ENCODE measurements at regions not wholly inside any gene's neighbourhood (a gene's known extent, or its start where the extent isn't known, plus 50 kb on each side); places are given as distances from the start of the nearest gene placed in this dataset.
"Not testable (repeated sequence)": the region's sequence is repeated elsewhere in the genome, so short reads cannot be mapped to it uniquely, and the experiment has no call there.

DNA sequence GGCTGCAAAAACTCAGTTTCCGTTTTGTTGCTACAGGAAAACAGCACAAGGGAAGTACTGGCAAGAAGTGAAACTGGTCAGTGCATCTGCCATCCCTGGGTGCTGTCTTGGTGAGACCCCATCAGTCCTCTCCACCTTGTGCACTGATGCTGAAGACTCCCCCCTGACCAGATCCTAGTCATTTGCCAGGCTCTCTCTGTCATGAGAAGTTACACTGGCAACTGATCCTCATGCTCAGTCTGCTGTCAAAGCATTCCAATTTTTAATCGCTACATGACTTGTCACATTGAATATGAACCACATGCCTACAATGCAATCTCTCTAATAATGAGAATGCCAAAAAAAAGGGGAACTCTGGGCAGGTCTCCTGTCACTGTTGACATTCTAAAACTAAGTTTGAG is 296.5 kb downstream of the ZIC1 start:
- intact Hi-C loops (cut with DNase I), result no loop called here
- Histone ChIP-seq H3K9me3 (ENCODE audit: control insufficient read depth, low read length) (no peaks in the 10 kb centered on the region), H3K27ac (ENCODE audit: low read depth in 1 of 2, low read length in 2 of 2) (peak overlapping the region in 1 of 2 donors; percentile 70), H3K4me1 (ENCODE audit: control insufficient read depth in 1 of 2, insufficient read depth in 2 of 2, low read length in 2 of 2) (peaks cover 0 to 3% of the 10 kb centered on the region in 2 donors), H3K36me3 (ENCODE audit: control insufficient read depth in 1 of 2, insufficient read depth in 2 of 2, low read length in 1 of 2) (no peaks in the 10 kb centered on the region), H3K27me3 (ENCODE audit: control insufficient read depth in 1 of 2, insufficient read depth in 2 of 2, low read length in 1 of 2) (no peaks in the 10 kb centered on the region), H3K4me3 (ENCODE audit: low read length in 2 of 2) (no peak overlapping the region)
- ATAC-seq (ENCODE audit: low FRiP score) (peak; percentile 44), DNase-seq (no peak)
- 21 to 25% methylated on average over 2 of the region's 2 CpGs for WGBS, 2 donors

DNA sequence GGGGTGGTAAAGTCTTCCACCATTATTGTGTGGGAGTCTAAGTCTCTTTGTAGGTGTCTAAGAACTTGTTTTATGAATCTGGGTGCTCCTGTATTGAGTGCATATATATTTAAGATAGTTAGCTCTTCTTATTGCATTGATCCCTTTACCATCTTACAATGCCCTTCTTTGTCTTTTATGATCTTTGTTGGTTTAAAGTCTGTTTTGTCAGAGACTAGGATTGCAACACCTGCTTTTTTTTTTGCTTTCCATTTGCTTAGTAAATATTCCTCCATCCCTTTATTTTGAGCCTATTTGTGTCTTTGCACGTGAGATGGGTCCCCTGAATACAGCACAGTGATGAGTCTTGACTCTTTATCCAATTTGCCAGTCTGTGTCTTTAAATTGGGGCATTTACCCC is 301.6 kb downstream of the ZIC1 start:
- DNase-seq; H3K27ac ChIP-seq (ENCODE audit: low read depth in 1 of 2, low read length in 2 of 2); ATAC-seq (ENCODE audit: low FRiP score); H3K9me3 ChIP-seq (ENCODE audit: control insufficient read depth, low read length); H3K4me1 ChIP-seq (ENCODE audit: control insufficient read depth in 1 of 2, insufficient read depth in 2 of 2, low read length in 2 of 2); H3K36me3 ChIP-seq (ENCODE audit: control insufficient read depth in 1 of 2, insufficient read depth in 2 of 2, low read length in 1 of 2); H3K4me3 ChIP-seq (ENCODE audit: low read length in 2 of 2); intact Hi-C loops (cut with DNase I); H3K27me3 ChIP-seq (ENCODE audit: control insufficient read depth in 1 of 2, insufficient read depth in 2 of 2, low read length in 1 of 2): not testable (repeated sequence)
- 86 to 90% methylated on average over 1 of the region's 1 CpG for WGBS, 2 donors

DNA sequence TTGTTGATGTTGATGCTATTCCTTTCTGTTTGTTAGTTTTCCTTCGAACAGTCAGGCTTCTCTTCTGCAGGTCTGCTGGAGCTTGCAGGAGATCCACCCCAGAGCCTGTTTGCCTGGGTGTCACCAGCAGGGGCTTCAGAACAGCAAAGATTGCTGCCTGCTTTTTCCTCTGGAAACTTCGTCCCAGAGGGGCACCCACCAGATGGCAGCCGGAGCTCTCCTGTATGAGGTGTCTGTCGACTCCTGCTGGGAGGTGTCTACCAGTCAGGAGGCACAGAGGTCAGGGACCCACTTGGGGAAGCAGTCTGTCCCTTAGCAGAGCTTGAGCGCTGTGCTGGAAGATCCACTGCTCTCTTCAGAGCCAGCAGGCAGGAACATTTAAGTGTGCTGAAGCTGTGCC is 303.2 kb downstream of the ZIC1 start:
- Histone ChIP-seq H3K36me3 (ENCODE audit: control insufficient read depth in 1 of 2, insufficient read depth in 2 of 2, low read length in 1 of 2) (no peaks in the 10 kb centered on the region), H3K4me1 (ENCODE audit: control insufficient read depth in 1 of 2, insufficient read depth in 2 of 2, low read length in 2 of 2) (peaks cover 3 to 5% of the 10 kb centered on the region in 2 donors), H3K27me3 (ENCODE audit: control insufficient read depth in 1 of 2, insufficient read depth in 2 of 2, low read length in 1 of 2) (no peaks in the 10 kb centered on the region), H3K4me3 (ENCODE audit: low read length in 2 of 2) (no peak overlapping the region), H3K27ac (ENCODE audit: low read depth in 1 of 2, low read length in 2 of 2) (no peak overlapping the region), H3K9me3 (ENCODE audit: control insufficient read depth, low read length) (no peaks in the 10 kb centered on the region)
- ATAC-seq (ENCODE audit: low FRiP score) (no peak), DNase-seq (peak in 1 of 2 donors; percentile 46)
- WGBS, 2 donors, result 81 to 84% methylated on average over 5 of the region's 5 CpGs
- intact Hi-C loops (cut with DNase I), result no loop called here

DNA sequence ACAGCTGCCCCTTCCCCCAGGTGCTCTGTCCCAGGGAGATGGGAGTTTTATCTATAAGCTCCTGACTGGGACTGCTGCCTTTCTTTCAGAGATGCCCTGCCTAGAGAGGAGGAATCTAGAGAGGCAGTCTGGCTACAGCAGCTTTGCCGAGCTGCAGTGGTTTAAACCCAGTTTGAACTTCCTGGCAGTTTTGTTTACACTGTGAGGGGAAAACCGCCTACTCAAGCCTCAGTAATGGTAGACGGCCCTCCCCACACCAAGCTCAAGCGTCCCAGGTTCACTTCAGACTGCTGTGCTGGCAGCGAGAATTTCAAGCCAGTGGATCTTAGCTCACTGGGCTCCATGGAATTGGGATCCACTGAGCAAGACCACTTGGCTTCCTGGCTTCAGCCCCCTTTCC is 303.6 kb downstream of the ZIC1 start:
- DNase-seq; H3K4me3 ChIP-seq (ENCODE audit: low read length in 2 of 2); ATAC-seq (ENCODE audit: low FRiP score); intact Hi-C loops (cut with DNase I); H3K36me3 ChIP-seq (ENCODE audit: control insufficient read depth in 1 of 2, insufficient read depth in 2 of 2, low read length in 1 of 2); H3K4me1 ChIP-seq (ENCODE audit: control insufficient read depth in 1 of 2, insufficient read depth in 2 of 2, low read length in 2 of 2); H3K9me3 ChIP-seq (ENCODE audit: control insufficient read depth, low read length); H3K27ac ChIP-seq (ENCODE audit: low read depth in 1 of 2, low read length in 2 of 2); H3K27me3 ChIP-seq (ENCODE audit: control insufficient read depth in 1 of 2, insufficient read depth in 2 of 2, low read length in 1 of 2): not testable (repeated sequence)
- WGBS, 2 donors, result 49 to 52% methylated on average over 5 of the region's 5 CpGs

DNA sequence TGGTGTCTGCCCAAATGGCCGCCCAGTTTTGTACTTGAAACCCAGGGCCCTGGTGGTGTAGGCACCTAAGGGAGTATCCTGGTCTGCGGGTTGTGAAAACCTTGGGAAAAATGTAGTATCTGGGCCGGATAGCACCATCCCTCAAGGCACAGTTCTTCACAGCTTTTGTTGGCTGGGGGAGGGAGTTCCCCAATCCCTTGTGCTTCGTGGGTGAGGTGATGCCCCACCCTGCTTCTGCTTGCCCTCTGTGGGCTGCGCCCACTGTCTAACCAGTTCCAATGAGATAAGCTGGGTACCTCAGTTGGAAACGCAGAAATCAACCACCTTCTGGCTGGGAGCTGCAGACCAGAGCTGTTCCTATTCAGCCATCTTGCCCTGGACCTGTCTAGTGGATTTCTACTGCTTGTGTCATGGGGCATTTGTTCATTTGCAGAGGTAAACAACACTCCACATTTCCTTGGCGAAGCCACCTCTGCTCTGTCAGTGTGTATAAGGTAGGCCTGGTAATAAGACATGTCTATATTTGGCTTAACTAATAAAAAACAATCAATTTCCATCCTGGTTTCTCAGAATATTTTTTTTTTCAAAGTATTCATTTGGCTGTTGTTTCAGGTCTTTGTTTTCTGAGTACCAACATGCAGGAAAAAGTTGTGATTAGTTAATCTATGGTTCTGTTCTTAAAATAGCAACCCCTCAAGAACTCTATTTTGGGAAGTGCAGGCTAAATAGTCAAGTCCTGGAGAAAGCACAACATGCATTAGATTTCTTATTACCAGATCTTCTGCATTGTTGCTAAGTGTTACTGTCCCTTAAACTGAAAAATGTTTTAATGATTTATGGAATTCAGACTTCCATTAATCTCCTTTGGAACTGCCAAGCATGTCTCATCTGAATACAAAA is 304.3 kb downstream of the ZIC1 start:
- Histone ChIP-seq H3K9me3 (ENCODE audit: control insufficient read depth, low read length) (no peaks in the 10 kb centered on the region), H3K36me3 (ENCODE audit: control insufficient read depth in 1 of 2, insufficient read depth in 2 of 2, low read length in 1 of 2) (no peaks in the 10 kb centered on the region), H3K27me3 (ENCODE audit: control insufficient read depth in 1 of 2, insufficient read depth in 2 of 2, low read length in 1 of 2) (no peaks in the 10 kb centered on the region), H3K27ac (ENCODE audit: low read depth in 1 of 2, low read length in 2 of 2) (peak overlapping the region in 1 of 2 donors; percentile 36), H3K4me3 (ENCODE audit: low read length in 2 of 2) (no peak overlapping the region), H3K4me1 (ENCODE audit: control insufficient read depth in 1 of 2, insufficient read depth in 2 of 2, low read length in 2 of 2) (peaks cover 3 to 5% of the 10 kb centered on the region in 2 donors)
- DNase-seq (peak in 1 of 2 donors; percentile 55), ATAC-seq (ENCODE audit: low FRiP score) (no peak)
- 71 to 73% methylated on average over 7 of the region's 7 CpGs for WGBS, 2 donors
- intact Hi-C loops (cut with DNase I), result no loop called here

DNA sequence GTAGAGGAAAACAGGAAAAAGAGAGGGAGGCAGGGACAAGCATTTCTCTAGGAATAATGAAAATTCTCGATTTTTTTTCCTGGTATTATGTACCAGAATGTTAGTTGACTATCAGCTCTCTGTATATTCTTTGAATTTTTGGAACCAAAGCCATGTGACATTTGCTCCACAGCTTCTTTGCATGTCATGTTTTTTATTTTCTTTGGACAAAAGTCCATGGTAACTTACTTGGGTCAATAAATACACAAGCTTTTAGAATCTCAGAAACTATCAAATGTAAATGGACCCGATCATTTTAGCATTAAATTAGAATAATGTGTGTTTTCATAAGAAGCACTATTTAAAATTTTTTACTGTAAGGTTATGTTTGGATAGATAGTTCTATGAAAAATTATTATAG is 320.5 kb downstream of the ZIC1 start:
- DNase-seq (no peak), ATAC-seq (ENCODE audit: low FRiP score) (no peak)
- no peaks in the 10 kb centered on the region for H3K27me3 ChIP-seq (ENCODE audit: control insufficient read depth in 1 of 2, insufficient read depth in 2 of 2, low read length in 1 of 2)
- H3K36me3 ChIP-seq (ENCODE audit: control insufficient read depth in 1 of 2, insufficient read depth in 2 of 2, low read length in 1 of 2), result no peaks in the 10 kb centered on the region
- H3K9me3 ChIP-seq (ENCODE audit: control insufficient read depth, low read length), result no peaks in the 10 kb centered on the region
- intact Hi-C loops (cut with DNase I), result no loop called here
- no peak overlapping the region for H3K4me3 ChIP-seq (ENCODE audit: low read length in 2 of 2)
- H3K4me1 ChIP-seq (ENCODE audit: control insufficient read depth in 1 of 2, insufficient read depth in 2 of 2, low read length in 2 of 2), result no peaks in the 10 kb centered on the region
- H3K27ac ChIP-seq (ENCODE audit: low read depth in 1 of 2, low read length in 2 of 2), result no peak overlapping the region
- 64 to 69% methylated on average over 2 of the region's 2 CpGs for WGBS, 2 donors

DNA sequence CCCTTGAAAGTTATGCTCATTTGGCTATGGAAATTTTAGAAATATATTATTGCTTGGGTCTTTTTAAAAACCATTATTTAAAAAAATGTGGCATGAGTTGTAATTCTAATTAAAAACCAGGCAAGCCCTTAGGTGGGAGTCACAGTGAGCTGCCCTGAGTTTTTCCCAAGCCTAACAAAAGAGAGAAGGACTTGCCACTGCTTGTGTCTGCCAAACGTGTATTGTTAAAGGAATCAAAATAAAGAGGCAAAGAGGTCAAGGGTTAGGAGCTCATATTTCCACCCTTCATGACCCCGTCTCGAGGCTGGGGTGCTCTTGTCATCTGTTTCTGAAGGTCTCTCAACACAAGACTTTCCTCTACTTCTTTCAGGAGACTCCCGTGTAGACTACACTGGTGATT is 321.1 kb downstream of the ZIC1 start:
- DNase-seq (no peak), ATAC-seq (ENCODE audit: low FRiP score) (no peak)
- Histone ChIP-seq H3K27me3 (ENCODE audit: control insufficient read depth in 1 of 2, insufficient read depth in 2 of 2, low read length in 1 of 2) (no peaks in the 10 kb centered on the region), H3K4me3 (ENCODE audit: low read length in 2 of 2) (no peak overlapping the region), H3K4me1 (ENCODE audit: control insufficient read depth in 1 of 2, insufficient read depth in 2 of 2, low read length in 2 of 2) (no peaks in the 10 kb centered on the region), H3K27ac (ENCODE audit: low read depth in 1 of 2, low read length in 2 of 2) (no peak overlapping the region), H3K9me3 (ENCODE audit: control insufficient read depth, low read length) (no peaks in the 10 kb centered on the region), H3K36me3 (ENCODE audit: control insufficient read depth in 1 of 2, insufficient read depth in 2 of 2, low read length in 1 of 2) (no peaks in the 10 kb centered on the region)
- intact Hi-C loops (cut with DNase I), result no loop called here
- WGBS, 2 donors, result 39 to 52% methylated on average over 4 of the region's 4 CpGs

DNA sequence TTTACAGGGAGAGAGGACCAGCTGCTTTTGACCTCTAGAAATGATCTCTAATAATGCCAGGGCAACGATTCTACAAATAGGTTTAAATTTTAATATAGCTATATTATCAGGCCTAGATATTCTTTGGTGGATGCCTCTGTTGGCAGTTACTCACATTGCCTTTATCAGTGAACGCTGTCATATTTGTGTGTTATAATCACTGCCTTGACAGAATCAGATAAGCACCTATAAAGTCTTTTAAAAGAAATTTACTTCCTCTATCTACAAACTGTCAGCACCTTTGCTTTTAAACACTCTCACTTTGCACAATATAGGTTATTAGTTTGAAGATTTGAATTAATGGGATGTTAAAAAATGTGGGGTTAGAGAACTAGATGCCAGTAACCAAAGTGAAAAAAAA is 324.1 kb downstream of the ZIC1 start:
- H3K4me1 ChIP-seq (ENCODE audit: control insufficient read depth in 1 of 2, insufficient read depth in 2 of 2, low read length in 2 of 2), result no peaks in the 10 kb centered on the region
- ATAC-seq (ENCODE audit: low FRiP score) (no peak), DNase-seq (no peak)
- H3K27ac ChIP-seq (ENCODE audit: low read depth in 1 of 2, low read length in 2 of 2), result no peak overlapping the region
- H3K27me3 ChIP-seq (ENCODE audit: control insufficient read depth in 1 of 2, insufficient read depth in 2 of 2, low read length in 1 of 2), result no peaks in the 10 kb centered on the region
- WGBS, 2 donors, result 38 to 42% methylated on average over 2 of the region's 2 CpGs
- intact Hi-C loops (cut with DNase I), result no loop called here
- H3K9me3 ChIP-seq (ENCODE audit: control insufficient read depth, low read length), result no peaks in the 10 kb centered on the region
- H3K4me3 ChIP-seq (ENCODE audit: low read length in 2 of 2), result no peak overlapping the region
- H3K36me3 ChIP-seq (ENCODE audit: control insufficient read depth in 1 of 2, insufficient read depth in 2 of 2, low read length in 1 of 2), result no peaks in the 10 kb centered on the region

DNA sequence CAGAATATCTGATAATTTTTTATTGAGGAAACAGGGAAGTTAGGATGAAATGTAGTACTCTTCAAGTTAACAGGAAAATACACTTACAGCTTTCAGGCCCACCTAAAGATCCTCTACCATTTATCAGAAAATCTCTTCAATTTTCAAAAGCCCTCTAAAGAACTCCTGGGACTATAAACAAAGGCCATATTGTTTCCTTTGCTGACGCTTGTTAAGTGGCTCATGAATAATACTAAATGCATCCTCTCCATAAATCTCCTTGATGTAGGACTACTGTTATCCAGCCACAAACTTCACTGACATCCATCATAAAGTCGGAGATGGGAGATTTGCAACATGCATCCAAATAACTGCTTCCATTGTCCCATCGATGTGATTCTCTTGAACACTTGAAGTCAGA is 326.5 kb downstream of the ZIC1 start:
- Histone ChIP-seq H3K4me1 (ENCODE audit: control insufficient read depth in 1 of 2, insufficient read depth in 2 of 2, low read length in 2 of 2) (peaks cover 0 to 1% of the 10 kb centered on the region in 2 donors), H3K36me3 (ENCODE audit: control insufficient read depth in 1 of 2, insufficient read depth in 2 of 2, low read length in 1 of 2) (no peaks in the 10 kb centered on the region), H3K27ac (ENCODE audit: low read depth in 1 of 2, low read length in 2 of 2) (no peak overlapping the region), H3K9me3 (ENCODE audit: control insufficient read depth, low read length) (no peaks in the 10 kb centered on the region), H3K27me3 (ENCODE audit: control insufficient read depth in 1 of 2, insufficient read depth in 2 of 2, low read length in 1 of 2) (no peaks in the 10 kb centered on the region), H3K4me3 (ENCODE audit: low read length in 2 of 2) (no peak overlapping the region)
- DNase-seq (no peak), ATAC-seq (ENCODE audit: low FRiP score) (no peak)
- intact Hi-C loops (cut with DNase I), result no loop called here
- 86% methylated on average over 3 of the region's 3 CpGs for WGBS, 2 donors
